ENCODE measurements at regions not wholly inside any gene's neighbourhood (a gene's known extent, or its start where the extent isn't known, plus 50 kb on each side); places are given as distances from the start of the nearest gene placed in this dataset.

- ATAC-seq (no peak), DNase-seq (ENCODE audit: low read depth, low spot score) (no peak)
- Histone ChIP-seq H3K27ac (ENCODE audit: low read length) (no peak overlapping the region), H3K4me3 (ENCODE audit: low read depth in 2 of 2, low read length in 2 of 2) (no peak overlapping the region), H3K9me3 (ENCODE audit: control insufficient read depth, insufficient read depth, low read depth, low read length) (no peaks in the 10 kb centered on the region), H3K36me3 (ENCODE audit: control insufficient read depth, insufficient read depth, low read length) (no peaks in the 10 kb centered on the region), H3K4me1 (ENCODE audit: control insufficient read depth, insufficient read depth, low read length) (no peaks in the 10 kb centered on the region), H3K27me3 (ENCODE audit: control insufficient read depth, insufficient read depth, low read length) (no peaks in the 10 kb centered on the region)
- ChIA-PET CTCF (no interaction called here), POLR2A (no interaction called here)
- in situ Hi-C loops (cut with HindIII; ENCODE audit: low pct_unique_long_range_greater_than_20kb, low sequenced_read_pairs) = no loop called here
- intact Hi-C loops (cut with micrococcal nuclease; ENCODE audit: unreplicated experiment) = no loop called here
- TF ChIP-seq TCF7L2 (IDR thresholded peaks at IDR 0.05; ENCODE audit: low read depth, low read length) (no peak), CTCF (IDR thresholded peaks at IDR 0.05) (no peak), SIN3A (IDR thresholded peaks at IDR 0.05; ENCODE audit: borderline replicate concordance, insufficient read depth, low read depth, low read length) (no peak), POLR2AphosphoS5 (IDR thresholded peaks at IDR 0.05; ENCODE audit: low read depth, low read length) (no peak), REST (IDR thresholded peaks at IDR 0.05; ENCODE audit: insufficient read depth in 1 of 2, low read depth in 2 of 2, low read length in 1 of 2) (no peak)
- BruUV-seq (replicated peaks) = no TSS peak
Observed at GRCh38 chr4:96675896-96676295, 836.0 kb downstream of the PDHA2 start.

DNA sequence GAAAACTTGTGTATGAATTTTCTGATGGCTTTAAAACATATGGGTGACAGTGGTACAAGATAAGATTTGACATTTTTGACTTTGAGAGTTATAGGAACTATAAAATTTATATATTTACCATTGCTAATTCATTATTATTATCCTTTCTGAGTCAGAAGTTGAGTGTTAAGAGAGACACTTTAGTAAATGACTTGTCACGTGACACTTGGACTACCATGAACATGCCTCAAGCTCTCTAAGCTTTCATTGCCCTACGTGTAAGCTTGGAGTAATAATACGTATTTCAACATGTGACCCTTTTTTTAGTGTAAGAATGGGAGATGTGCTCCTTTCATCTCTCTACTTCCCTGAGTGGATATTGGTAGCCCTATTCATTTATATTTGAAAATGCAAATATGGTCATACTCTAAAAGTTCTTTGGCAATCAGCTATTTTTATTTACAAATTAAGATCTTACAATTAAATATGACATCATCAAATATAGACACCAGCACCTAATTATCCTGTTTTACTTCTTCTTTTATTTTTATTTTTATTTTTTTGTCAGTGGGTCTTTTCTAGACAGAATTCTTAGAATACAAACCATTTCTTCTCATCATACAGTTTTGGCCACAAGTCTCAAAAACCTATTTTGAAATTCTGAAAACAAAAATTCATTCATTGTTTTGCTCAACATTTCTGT lies 837.0 kb downstream of the PDHA2 start:
- TF ChIP-seq REST (IDR thresholded peaks at IDR 0.05; ENCODE audit: insufficient read depth in 1 of 2, low read depth in 2 of 2, low read length in 1 of 2) = no peak
- TF ChIP-seq CTCF (IDR thresholded peaks at IDR 0.05) = no peak
- TF ChIP-seq SIN3A (IDR thresholded peaks at IDR 0.05; ENCODE audit: borderline replicate concordance, insufficient read depth, low read depth, low read length) = no peak
- TF ChIP-seq TCF7L2 (IDR thresholded peaks at IDR 0.05; ENCODE audit: low read depth, low read length) = no peak
- TF ChIP-seq POLR2AphosphoS5 (IDR thresholded peaks at IDR 0.05; ENCODE audit: low read depth, low read length) = no peak
- Histone ChIP-seq H3K4me3 (ENCODE audit: low read depth in 2 of 2, low read length in 2 of 2) (no peak overlapping the region), H3K27ac (ENCODE audit: low read length) (no peak overlapping the region), H3K9me3 (ENCODE audit: control insufficient read depth, insufficient read depth, low read depth, low read length) (no peaks in the 10 kb centered on the region), H3K27me3 (ENCODE audit: control insufficient read depth, insufficient read depth, low read length) (no peaks in the 10 kb centered on the region), H3K4me1 (ENCODE audit: control insufficient read depth, insufficient read depth, low read length) (no peaks in the 10 kb centered on the region), H3K36me3 (ENCODE audit: control insufficient read depth, insufficient read depth, low read length) (no peaks in the 10 kb centered on the region)
- no peak for DNase-seq (ENCODE audit: low read depth, low spot score)
- CTCF ChIA-PET = no interaction called here
- POLR2A ChIA-PET = no interaction called here
- ATAC-seq = no peak
- in situ Hi-C loops (cut with HindIII; ENCODE audit: low pct_unique_long_range_greater_than_20kb, low sequenced_read_pairs) (no loop called here), intact Hi-C loops (cut with micrococcal nuclease; ENCODE audit: unreplicated experiment) (no loop called here)
- BruUV-seq (replicated peaks) = no TSS peak

All from Panc1 (cell line).